ENCODE measurements at regions not wholly inside any gene's neighbourhood (a gene's known extent, or its start where the extent isn't known, plus 50 kb on each side); places are given as distances from the start of the nearest gene placed in this dataset.

DNA sequence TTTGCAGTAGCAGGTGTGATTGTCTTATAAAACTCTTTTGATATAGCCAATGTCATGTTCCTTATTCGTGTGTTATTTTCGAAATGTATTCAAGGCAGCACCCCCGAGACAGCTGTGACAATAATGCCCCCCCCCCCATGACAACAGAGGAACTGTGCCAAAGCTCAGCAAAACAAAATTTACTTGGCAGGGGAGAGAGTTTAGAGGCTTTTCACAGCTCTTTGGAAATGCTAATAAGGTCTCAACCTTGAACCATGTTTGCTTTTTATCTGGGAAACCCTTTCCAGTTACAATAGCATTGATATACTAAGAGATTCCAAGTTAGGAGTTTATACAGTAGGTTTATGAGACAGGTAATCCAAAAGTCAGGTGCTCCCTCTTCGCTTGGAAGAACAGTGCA lies 56.4 kb upstream of the USP44 start:
- DNase-seq = no peak

DNA sequence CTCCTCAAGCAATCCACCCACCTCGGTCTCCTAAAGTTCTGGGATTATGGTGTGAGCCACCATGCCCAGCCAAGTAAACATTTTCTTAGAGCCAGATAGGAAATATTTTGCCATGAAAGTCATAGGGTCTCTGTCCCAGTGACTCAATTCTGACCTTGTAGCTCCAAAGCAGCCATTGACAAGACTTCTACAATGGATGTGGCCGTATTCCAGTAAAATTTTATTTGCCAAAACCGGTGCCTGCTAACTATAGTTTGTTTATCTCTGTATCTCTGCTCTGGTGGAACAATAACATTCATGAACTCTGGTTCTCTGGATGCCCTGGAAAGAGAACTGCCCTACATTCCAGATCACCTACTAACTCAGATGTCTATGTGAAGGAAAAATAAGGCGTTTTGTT lies 54.6 kb upstream of the USP44 start:
- no peak for DNase-seq

GRCh38 chr12:95605087-95605486 lies 53.8 kb upstream of the USP44 start:
- DNase-seq = peak; percentile 68

DNA sequence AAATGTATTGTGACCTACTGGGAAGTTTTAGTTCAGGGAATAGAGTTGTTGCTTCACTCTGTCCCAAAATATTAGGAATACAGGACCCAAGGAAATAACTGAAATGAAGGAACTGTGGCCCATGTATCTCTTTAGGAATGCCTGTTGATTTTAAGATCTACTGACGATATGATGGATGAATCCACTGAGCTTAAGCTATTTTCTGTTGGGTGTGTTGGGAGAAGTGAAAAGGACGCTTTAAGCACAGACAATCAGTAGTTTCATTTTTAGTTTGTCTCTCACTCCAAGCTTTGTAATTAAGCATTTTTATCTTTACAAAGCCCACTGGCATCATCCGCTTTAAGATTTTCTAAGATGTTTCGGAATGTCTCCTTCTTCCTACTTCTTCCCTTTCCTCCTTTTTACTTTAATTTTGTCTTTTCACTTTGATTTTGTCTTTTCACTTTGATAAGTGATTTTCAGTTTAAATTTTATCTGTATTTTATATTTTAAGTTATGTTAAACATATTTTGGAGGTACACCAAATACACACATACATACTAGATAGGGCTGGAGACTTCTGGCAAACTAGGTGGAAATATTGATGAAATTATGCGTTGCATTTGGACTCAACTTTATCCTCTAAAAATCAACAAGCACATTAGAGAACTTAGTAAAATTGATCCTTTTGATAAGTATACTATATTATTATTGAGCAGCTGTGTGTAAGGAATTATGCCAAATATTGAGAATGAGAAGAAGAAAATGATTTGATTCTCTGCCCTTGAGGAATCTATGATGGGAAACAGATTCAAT lies 52.3 kb upstream of the USP44 start:
- DNase-seq = no peak

DNA sequence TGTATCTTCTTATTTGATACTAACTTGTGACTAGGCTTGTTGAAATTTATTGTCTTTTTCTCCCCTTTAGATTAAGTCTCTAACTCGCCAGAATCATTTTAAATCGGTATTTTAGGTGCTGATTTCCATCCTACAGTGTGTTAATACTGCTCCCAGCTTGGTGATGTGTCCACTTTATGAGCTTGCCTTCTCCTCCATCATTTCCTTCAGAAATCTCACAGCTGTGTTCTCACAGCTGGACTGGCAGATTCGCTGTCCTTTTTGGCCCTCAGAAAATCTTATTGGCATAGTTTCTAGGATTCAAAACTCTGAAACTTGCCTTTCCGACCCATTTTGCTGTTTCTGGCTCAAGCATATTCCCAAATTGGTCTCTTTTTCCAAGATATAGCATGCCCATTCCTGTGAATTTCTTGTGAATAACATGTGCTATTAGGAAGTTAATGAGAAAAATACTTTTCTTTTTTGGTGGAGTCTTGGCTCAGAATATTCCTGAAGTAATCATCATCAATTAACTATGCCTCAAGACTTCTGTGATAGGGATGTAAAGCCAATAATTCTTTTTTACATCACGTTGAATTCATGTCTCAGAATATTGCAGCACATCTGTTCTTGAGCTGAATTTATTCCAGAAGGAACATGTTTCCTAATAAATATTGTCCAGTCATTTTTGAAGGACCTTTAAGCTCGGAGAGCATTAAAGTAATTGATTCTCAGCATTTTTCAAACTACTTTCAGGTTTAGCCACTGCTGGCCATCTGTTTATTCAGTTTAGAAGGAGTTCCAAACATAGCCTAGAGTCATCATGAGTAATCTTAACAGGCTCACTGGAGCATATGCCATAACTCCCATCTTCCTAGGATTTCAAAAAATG lies 50.0 kb upstream of the USP44 start:
- peak; percentile 33 for DNase-seq

Measured in NCI-H226 (cell line).